ENCODE measurements at regions not wholly inside any gene's neighbourhood (a gene's known extent, or its start where the extent isn't known, plus 50 kb on each side); places are given as distances from the start of the nearest gene placed in this dataset.

DNA sequence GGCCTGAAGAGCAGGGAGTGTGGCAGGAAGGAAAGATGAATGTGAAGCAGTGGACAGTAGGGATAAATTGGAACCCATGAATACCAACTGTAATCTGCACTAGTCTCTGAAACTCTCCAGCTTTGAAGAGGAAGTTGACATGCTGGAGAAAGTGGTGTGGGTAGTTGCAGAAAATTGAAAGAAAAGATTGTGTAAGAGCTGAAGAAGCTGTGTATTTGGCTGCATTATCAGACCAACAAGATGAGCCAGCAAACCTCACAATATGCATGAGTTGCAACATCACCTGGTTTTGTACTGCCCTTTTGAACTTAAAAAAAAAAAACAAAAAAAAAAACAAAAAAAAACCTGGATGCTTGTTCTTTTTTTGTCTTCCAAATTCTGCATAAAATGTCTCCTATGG is 921.9 kb upstream of the EYS start:
- Mint-ChIP-seq H3K27me3 (no peaks in the 10 kb centered on the region), H3K9me3 (no peaks in the 10 kb centered on the region), H3K4me3 (no peak overlapping the region), H3K4me1 (ENCODE audit: unreplicated experiment) (no peaks in the 10 kb centered on the region), H3K36me3 (no peaks in the 10 kb centered on the region), H3K27ac (no peak overlapping the region)
- no peak for DNase-seq (ENCODE audit: extremely low spot score, unreplicated experiment)
- TF ChIP-seq, protein P1, sequence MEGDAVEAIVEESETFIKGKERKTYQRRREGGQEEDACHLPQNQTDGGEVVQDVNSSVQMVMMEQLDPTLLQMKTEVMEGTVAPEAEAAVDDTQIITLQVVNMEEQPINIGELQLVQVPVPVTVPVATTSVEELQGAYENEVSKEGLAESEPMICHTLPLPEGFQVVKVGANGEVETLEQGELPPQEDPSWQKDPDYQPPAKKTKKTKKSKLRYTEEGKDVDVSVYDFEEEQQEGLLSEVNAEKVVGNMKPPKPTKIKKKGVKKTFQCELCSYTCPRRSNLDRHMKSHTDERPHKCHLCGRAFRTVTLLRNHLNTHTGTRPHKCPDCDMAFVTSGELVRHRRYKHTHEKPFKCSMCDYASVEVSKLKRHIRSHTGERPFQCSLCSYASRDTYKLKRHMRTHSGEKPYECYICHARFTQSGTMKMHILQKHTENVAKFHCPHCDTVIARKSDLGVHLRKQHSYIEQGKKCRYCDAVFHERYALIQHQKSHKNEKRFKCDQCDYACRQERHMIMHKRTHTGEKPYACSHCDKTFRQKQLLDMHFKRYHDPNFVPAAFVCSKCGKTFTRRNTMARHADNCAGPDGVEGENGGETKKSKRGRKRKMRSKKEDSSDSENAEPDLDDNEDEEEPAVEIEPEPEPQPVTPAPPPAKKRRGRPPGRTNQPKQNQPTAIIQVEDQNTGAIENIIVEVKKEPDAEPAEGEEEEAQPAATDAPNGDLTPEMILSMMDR (conservative IDR thresholded peaks at IDR 0.05): no peak

GRCh38 chr6:66623050-66623449 is 916.0 kb upstream of the EYS start:
- Mint-ChIP-seq H3K4me1 (ENCODE audit: unreplicated experiment) (no peaks in the 10 kb centered on the region), H3K9me3 (no peaks in the 10 kb centered on the region), H3K4me3 (no peak overlapping the region), H3K27me3 (no peaks in the 10 kb centered on the region), H3K36me3 (no peaks in the 10 kb centered on the region), H3K27ac (no peak overlapping the region)
- TF ChIP-seq, protein P1 (conservative IDR thresholded peaks at IDR 0.05): no peak
- no peak for DNase-seq (ENCODE audit: extremely low spot score, unreplicated experiment)

- Mint-ChIP-seq H3K4me1 (ENCODE audit: unreplicated experiment) (no peaks in the 10 kb centered on the region), H3K9me3 (peaks cover 4% of the 10 kb centered on the region), H3K27me3 (no peaks in the 10 kb centered on the region), H3K36me3 (no peaks in the 10 kb centered on the region), H3K27ac (no peak overlapping the region), H3K4me3 (no peak overlapping the region)
- DNase-seq (ENCODE audit: extremely low spot score, unreplicated experiment): no peak
- TF ChIP-seq, protein P1 (conservative IDR thresholded peaks at IDR 0.05): no peak
Observed at GRCh38 chr6:66605971-66606370, 898.9 kb upstream of the EYS start.

- TF ChIP-seq, protein P1 (conservative IDR thresholded peaks at IDR 0.05): no peak
- no peaks in the 10 kb centered on the region for H3K4me1 Mint-ChIP-seq (ENCODE audit: unreplicated experiment)
- H3K27me3 Mint-ChIP-seq: no peaks in the 10 kb centered on the region
- no peak overlapping the region for H3K4me3 Mint-ChIP-seq
- peaks cover 4% of the 10 kb centered on the region for H3K9me3 Mint-ChIP-seq
- DNase-seq (ENCODE audit: extremely low spot score, unreplicated experiment): no peak
- no peak overlapping the region for H3K27ac Mint-ChIP-seq
- no peaks in the 10 kb centered on the region for H3K36me3 Mint-ChIP-seq
Observed at GRCh38 chr6:66605011-66605410, 898.0 kb upstream of the EYS start.

DNA sequence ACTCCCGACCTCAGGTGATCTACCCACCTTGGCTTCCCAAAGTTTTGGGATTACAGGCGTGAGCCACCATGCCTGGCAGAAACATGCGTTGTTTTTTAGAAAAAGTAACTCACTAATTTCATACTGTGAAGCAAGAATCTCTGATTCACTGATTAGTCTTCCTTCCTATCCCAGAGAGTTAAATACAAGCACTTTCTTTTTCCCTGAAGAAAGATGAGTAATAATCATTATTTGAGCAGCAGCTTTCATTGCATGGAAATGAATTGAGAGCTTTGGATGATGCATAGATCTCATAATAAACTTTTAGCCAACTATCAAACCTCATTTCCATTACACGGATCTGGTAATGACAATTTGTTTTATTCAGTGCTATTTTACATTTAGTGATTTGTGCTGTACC is 892.5 kb upstream of the EYS start:
- DNase-seq (ENCODE audit: extremely low spot score, unreplicated experiment): no peak
- Mint-ChIP-seq H3K9me3 (peaks cover 4% of the 10 kb centered on the region), H3K36me3 (no peaks in the 10 kb centered on the region), H3K4me1 (ENCODE audit: unreplicated experiment) (no peaks in the 10 kb centered on the region), H3K27ac (no peak overlapping the region), H3K27me3 (no peaks in the 10 kb centered on the region), H3K4me3 (no peak overlapping the region)
- TF ChIP-seq, protein P1 (conservative IDR thresholded peaks at IDR 0.05): no peak

DNA sequence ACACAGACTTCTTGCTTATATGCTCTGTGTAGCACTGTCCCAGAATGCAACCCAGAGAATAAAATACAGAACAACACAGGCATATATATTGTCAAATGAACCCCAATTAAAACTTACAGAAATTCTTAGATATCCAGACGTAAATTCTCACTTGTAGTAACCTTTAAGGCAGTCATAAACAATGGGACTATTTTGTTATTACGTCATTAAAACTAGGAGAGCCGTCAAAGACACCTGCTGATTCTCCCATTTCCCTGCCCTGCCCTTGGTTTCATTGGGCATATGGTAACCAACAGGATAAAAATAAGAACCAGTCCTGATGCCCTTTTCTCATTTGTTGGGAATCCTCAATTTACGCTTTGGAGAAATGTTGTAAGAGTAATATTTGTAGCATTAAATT is 871.3 kb upstream of the EYS start:
- TF ChIP-seq, protein P1 (conservative IDR thresholded peaks at IDR 0.05): no peak
- Mint-ChIP-seq H3K36me3 (no peaks in the 10 kb centered on the region), H3K4me1 (ENCODE audit: unreplicated experiment) (no peaks in the 10 kb centered on the region), H3K27me3 (no peaks in the 10 kb centered on the region), H3K4me3 (no peak overlapping the region), H3K9me3 (no peaks in the 10 kb centered on the region), H3K27ac (no peak overlapping the region)
- no peak for DNase-seq (ENCODE audit: extremely low spot score, unreplicated experiment)
